ENCODE measurements at regions not wholly inside any gene's neighbourhood (a gene's known extent, or its start where the extent isn't known, plus 50 kb on each side); places are given as distances from the start of the nearest gene placed in this dataset.
"Not testable (repeated sequence)": the region's sequence is repeated elsewhere in the genome, so short reads cannot be mapped to it uniquely, and the experiment has no call there.

- DNase-seq = not testable (repeated sequence)
Measured at GRCh38 chr21:5138687-5139086, 5382.7 kb upstream of the TPTE start.

- not testable (repeated sequence) for DNase-seq
Measured at GRCh38 chr21:5139528-5139927, 5381.9 kb upstream of the TPTE start.

- not testable (repeated sequence) for DNase-seq
Measured at GRCh38 chr21:5143011-5143410, 5378.4 kb upstream of the TPTE start.

GRCh38 chr21:5144731-5145130, 5376.7 kb upstream of the TPTE start:
- DNase-seq = not testable (repeated sequence)

- DNase-seq = not testable (repeated sequence)
Measured at GRCh38 chr21:5147685-5148084, 5373.7 kb upstream of the TPTE start.

- not testable (repeated sequence) for DNase-seq
Measured at GRCh38 chr21:5149222-5149621, 5372.2 kb upstream of the TPTE start.

GRCh38 chr21:5153842-5154640, 5367.3 kb upstream of the TPTE start:
- not testable (repeated sequence) for DNase-seq

- peak; percentile 94 for DNase-seq
Measured at GRCh38 chr21:5154641-5154982, 5366.8 kb upstream of the TPTE start.

GRCh38 chr21:5162693-5163574, 5358.4 kb upstream of the TPTE start:
- DNase-seq = not testable (repeated sequence)

GRCh38 chr21:5165829-5166228, 5355.6 kb upstream of the TPTE start:
- DNase-seq = not testable (repeated sequence)
